ENCODE measurements at regions not wholly inside any gene's neighbourhood (a gene's known extent, or its start where the extent isn't known, plus 50 kb on each side); places are given as distances from the start of the nearest gene placed in this dataset.

DNA sequence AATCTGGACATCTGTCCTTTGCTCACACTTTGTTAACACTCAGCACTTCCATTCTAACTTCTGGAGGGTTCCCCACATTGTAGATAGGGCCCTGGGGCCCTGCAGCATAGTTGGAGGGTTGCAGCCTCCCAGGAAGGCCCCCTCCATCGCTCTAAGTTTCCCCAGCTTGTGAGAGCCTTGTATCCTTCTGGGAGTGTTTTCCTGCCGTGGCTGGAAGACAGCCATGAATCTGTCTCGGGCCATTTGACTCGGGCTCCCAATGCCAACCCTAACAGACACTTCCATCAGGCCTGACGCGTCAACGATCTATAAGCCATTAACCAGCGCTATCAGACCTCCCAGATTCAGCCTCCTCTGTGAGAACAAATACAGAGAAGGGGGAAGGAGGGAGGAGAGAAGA is 263.7 kb upstream of the RPL38 start:
- TF ChIP-seq CTCF (IDR thresholded peaks at IDR 0.05) (no peak), POLR2A (IDR thresholded peaks at IDR 0.05) (no peak)

Data from uterus (tissue), 2 donors.